NT2/D1 (cell line): ENCODE measurements at regions not wholly inside any gene's neighbourhood (a gene's known extent, or its start where the extent isn't known, plus 50 kb on each side); places are given as distances from the start of the nearest gene placed in this dataset.

Source experiments
- SUZ12 ChIP-seq: IDR thresholded peaks from 2 replicates; pipeline ENCODE4 v1.6.1; 2011; ENCODE audit not compliant: insufficient read length, insufficient read depth; ENCODE audit errors: extremely low read depth
- YY1 ChIP-seq: IDR thresholded peaks from 2 replicates; pipeline ENCODE4 v1.6.1; 2011; ENCODE audit not compliant: insufficient read length, insufficient read depth
- ZNF274 ChIP-seq: IDR thresholded peaks from 2 replicates; pipeline ENCODE4 v1.6.1; 2011; ENCODE audit warnings: mild to moderate bottlenecking, low read depth, low read length

DNA sequence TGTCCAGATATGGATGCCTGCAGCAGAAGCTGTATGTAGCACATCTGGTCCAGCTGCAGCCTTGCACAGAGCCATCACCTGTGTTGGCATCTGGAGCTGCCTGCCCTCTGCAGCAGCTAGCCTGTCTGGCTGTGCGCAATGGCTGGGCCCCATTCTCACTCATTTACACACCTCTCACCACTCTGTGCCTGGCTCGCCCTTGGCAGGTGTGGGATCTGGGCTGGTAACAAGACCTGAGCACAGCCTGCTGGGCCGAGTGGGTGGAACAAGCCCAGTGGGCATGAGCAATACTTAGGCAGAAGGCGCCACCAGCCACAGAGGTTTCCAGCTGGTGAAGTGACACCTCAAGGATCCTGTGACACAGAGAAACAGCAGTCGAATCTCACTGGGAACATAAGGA lies 714.1 kb downstream of the NUP35 start:
- no peak for TF ChIP-seq SUZ12
- TF ChIP-seq YY1: no peak
- TF ChIP-seq ZNF274: no peak
